Activated effector memory CD4-positive, alpha-beta T cell treated with Interleukin-2 at 50 U/mL for 16 hours (primary cell): ENCODE measurements at regions not wholly inside any gene's neighbourhood (a gene's known extent, or its start where the extent isn't known, plus 50 kb on each side); places are given as distances from the start of the nearest gene placed in this dataset.
"Not testable (repeated sequence)": the region's sequence is repeated elsewhere in the genome, so short reads cannot be mapped to it uniquely, and the experiment has no call there.

Experiments used
- DNase-seq: peaks from one replicate; pipeline ENCODE4 v3.0.0-alpha.2; 2020

DNA sequence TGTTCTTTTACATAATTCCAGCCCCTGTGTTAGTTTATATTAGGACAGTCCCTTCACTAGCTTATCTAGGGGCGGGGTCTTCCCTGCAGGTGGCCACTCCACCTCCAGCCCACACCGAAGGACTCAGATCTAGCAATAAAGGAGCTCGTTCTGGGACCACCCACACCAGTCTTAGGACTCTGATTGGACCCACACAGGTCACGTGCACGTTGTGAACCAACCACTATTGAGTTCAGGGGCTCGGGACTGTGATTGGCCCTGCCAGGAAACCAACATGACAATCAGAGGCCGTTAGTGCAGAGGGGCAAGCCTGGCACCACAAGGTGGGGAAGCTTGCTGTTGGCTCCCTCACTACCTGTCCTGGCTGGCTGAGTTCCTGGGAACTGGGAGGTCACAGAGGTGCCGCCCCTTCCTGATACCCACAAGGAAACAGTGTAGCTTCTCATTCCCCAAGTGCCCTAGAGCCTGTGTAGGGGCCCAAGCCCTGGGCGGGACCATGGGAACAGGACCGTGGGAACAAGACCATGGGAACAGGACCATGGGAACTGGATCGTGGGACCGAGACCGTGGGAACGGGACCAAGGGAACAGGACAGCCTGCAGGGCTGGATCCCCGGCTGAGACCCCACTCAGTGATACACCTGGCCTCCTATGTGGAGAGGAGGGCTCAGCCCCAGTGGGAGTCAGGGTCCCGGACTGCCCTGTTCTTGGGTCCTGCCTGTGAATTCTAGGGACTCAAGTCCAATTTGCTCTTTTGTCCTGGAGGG, 297.8 kb downstream of the ADGRD1 start:
- no peak for DNase-seq

DNA sequence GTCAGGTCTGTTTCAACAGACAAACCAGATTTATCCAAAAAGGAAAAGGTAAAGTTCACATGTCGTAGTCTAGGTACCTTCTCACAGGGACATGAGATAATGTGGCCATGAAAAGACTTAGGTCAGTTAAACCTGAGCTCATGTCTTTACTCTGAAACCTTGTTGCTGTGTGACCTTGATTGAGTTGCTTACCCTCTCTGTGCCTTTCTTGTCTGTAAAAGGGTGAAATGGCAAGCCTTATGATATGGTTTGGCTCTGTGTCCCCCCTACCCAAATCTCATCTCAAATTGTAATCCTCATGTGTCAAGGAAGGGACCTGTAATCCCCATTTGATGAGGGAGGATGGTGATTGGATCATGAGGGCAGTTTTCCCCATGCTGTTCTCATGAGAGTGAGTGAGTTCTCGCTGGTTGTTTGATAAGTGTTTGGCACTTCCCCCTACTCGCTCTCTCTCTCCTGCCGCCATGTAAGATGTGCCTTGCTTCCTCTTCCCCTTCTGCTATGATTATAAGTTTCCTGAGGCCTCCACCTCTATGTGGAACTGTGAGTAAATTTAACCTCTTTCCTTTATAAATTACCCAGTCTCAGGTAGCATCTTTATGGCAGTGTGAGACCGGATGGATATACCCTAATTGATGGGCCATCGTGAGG, 299.8 kb downstream of the ADGRD1 start:
- DNase-seq, result no peak

DNA sequence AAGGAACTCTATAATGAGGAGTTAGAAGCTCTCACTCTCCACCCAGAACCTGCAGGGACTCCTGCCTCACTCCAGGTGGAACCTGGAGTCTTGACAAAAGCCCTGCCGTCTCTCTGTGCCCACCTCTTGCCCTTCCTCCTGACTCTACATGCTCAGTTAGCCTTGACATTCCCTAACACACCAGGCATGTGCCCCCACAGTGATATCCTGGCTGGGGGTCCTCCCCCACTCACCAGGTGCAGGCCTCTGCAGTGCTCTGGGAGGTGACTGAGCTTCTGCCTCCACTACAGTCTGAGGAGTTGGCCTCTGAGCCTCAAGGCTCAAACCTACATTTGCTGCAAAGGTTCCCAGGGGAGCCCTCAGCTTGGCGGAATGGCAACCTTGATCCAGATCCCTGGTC, 300.7 kb downstream of the ADGRD1 start:
- DNase-seq, result no peak

DNA sequence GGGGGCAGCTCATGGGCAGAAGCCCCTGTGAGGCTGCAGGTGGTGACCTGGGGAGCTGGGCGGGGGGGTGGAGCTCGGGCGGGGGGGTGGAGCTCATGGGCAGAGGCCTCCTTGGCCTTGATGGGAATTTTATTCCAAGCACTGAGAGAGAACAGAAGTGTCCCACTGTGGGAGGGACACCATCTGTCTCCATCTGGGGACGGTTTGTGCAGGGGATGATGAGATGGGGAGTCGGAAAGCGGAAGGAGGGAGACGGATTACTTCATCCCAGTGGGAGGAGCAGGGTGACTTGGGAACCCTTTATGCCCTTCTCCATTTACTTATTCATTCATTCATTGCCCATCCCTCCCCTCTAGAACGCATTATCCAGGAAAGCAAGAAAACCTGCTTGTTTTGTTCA, 304.7 kb downstream of the ADGRD1 start:
- DNase-seq, result no peak

DNA sequence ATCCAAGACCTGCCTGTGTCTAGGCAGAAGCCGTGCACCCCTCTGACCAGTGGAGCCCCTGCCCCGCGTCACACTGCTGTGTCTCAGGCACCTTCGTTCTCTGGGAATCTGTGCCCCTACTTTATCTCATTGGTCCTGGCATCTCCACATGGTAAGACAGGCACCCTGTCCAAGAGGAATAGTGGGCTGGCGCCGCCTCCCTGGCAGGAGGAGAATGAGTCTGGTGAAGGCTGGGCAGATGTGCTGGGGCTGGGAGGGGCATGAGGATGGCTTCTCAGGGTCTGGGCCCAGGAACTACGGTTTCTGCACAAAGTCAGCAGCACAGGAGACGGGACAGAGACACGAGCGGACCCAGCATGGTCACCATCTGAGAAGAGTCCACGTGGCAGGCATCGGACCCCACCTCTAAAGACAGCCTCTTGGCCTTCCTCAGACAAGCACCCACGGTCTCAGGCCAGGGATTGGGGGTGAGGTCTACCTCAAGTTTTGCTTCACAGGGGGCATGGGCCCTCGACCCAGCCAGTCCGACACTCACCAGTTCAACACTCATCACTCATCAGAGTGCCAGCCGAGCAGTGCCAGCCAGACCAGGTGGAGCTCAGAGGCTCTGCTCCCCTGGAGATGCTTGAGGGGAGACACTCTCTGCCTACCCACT, 306.7 kb downstream of the ADGRD1 start:
- no peak for DNase-seq

DNA sequence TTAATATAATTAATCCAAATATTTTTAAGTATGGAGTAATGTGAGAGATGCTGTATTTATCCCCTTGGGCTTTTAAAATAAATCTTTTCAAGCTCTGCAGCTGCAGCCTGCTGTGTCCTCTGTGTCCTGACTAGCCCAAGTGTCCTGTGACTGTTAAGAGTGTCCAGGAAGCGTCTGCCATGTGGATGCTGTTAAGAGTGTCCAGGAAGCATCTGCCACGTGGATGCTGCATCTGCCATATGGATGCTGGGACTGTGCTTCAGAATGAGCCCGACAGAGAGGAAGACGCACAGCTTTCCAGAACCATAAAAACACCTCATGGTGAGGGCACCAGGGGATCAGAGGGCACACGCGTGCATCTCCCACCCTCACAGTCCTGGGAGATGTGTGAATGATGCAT, 307.2 kb downstream of the ADGRD1 start:
- DNase-seq, result no peak

DNA sequence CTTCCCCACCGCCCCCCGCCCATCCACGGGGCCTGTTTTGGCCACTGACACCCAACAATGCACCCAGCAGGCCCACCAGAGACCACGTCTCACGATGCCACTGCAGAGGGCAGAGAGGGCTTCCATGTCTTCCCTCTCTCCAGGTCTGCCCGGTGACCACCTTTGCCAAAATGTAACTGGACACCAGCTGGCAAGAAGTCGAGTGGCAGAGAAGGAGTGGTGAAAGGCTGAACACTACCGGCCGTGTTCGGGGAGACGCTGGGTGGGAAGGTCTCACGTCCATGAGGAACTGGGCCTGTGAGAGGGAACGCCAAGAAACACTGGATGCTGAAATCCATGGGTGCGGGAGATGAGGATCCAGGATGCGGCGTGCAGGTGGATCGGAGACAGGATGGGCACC, 308.2 kb downstream of the ADGRD1 start:
- DNase-seq, result no peak

DNA sequence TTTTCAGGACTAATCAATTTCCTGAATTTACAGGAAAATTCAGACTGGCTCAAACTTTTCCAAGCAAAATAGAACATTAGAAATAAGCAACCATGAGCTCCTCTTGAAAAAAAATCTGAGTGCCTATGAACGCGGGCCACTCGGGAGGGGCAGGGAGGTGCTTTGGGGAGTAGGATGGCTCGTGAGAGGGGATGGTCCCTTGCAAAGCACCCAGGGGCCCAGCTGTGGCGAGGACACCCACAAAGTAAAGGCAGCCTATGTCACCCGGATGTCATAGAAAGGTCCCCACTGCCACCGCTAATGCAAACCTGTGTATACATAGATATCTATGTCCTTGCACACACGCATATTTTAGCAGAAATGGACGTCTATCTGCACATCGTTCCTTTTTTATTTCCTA, 309.9 kb downstream of the ADGRD1 start:
- DNase-seq, result no peak

DNA sequence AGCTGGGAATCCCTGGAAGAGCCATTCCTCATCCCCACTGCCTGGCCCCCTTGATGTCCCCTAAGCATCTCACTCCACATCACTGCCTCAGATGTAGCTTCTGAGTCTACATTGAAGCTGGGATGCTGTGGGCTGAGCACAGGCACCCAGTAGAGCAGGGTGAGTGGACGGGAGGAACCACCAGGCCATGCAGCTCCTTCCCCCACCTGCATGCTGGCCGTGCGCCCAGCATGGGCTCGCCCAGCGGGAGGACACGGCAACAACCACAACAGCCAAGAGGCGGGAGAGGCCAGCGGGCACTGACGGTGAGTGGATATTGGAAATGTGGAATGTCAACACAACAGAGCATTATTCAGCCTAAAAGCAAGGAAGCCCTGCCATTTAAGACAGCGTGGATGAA, 310.9 kb downstream of the ADGRD1 start:
- DNase-seq, result no peak

DNA sequence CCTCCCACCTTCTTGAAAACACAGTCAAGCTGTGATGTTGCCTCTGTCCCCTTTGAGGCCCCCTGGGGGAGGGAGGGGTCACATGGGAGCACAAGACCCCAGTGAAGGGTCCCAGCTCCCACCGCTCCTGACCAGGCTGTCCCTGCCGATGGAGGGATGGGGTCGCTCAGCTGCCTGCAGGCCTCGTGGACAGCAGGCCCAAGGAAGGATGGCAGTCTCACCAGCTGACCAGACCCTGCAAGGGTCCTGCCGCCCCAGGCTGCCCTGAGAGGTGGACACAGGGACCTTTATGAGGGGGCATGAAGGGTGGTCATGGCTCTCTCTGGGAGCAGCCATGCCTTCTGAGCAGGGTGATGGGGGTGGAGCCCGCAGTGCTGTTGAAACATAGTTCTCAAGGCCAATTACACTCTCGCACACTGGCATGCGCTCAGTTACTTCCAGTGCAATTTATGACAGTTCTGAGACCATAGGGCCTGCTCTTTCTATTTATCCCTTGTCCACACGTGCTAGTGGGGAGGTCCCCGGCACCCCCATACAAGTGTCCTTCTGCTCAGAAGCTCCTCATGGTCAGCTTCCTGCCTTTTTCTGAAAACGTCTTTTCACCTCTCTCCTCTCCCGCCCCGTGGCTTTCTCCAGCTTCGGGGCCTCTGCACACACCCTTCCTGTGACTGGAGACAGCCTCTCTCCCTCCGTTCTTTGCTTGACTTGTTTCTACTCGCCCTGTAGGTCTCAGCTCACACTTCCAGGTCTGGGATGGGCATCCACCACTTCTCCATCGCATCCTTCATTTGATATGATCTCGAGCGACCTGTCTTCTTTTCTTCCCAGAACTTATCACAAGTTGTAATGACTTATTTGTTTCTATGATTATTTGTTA, 313.1 kb downstream of the ADGRD1 start:
- no peak for DNase-seq

DNA sequence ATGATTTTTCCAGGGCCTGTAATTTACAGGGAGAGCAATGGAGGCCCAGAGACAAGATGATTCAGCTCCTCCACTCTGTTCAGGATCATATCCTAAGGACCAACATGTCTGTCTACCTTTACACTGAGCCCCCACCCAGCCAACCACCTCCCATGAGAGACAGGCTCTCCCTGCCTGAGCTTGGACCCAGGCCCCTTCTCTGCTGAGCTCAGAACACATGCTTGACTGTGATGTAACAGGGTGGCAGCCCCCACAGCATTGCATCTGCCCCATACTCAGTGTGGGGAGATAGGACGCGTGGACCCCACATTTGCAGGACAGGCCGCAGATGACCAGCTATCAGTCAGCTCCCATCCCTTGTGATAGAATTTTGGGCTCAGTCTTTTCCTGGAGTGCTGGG, 313.9 kb downstream of the ADGRD1 start:
- DNase-seq, result no peak

DNA sequence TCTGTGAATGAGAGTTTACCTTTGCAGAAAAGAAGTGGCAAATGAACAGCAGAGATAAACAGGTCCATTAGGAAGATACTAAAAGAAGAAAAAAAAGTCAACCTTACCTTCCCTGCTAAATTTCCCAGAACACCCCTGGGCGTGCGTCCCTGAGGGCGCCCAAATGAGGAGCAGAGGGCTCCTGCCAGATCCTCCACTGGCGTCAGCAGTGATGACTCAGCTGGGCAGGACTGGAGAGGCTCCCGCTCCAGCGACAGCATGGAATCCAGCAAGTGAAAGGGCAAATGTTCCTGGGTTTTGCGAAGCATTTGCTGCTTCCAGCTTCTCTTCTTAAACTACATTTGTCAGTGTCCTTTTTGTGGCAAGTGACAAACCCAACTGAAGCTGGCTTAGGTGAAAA, 314.4 kb downstream of the ADGRD1 start:
- not testable (repeated sequence) for DNase-seq

DNA sequence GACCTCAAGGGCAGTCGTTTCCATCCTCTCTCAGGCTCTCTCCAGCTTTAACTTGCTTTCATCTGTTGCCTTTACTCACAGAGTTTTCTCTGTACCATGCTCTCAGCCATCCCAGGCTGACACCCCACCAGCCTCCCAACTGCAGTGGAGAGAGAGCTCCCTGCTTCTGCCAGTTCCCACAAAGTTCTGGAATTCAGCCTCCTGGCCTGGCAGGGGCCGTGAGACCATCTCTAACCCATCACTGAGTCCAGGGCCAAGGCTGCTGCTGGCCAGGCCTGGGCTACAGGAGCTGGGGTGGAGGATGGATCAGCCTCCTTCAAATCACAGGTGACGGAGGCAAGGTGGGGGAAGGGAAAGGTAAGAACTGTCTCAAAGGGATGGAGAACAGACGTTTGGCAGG, 314.9 kb downstream of the ADGRD1 start:
- DNase-seq, result not testable (repeated sequence)

DNA sequence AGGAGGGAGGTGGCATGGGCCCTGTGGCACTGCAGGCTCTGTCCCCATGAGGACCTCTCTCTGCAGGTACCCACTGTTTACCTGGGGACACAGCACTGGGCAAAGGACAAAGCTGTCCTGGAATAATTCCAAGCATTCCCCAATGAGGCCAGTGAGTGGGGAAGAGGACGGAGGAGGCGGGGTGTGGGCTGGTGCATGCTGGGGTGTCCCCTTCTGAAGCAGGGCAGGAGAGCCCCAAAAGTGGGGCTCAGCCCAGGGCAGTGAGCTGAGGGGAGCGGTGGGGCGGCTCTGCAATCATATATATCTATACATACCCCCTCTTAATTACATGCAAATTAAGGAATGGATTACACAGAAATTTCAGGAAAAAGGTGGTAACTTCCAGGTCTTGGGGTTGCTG, 315.8 kb downstream of the ADGRD1 start:
- no peak for DNase-seq

DNA sequence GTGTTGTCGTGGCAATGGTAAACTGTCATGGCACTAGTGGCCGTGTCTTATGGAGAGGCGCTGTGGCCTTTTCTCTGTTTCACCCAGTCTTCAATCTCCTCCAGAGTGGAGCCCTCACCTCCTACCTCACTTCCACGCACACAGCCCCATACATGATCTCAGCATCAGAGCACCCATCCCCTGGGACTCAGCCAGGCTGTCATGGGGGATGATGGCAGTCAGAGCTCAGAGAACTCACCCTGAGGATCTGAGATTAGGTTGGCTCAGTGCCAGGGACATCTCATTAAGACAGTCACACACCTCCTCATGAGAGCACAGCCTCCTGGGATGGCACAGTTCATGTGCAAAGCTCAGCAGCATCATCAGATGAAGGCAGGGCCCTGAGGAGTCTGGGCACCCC, 316.3 kb downstream of the ADGRD1 start:
- not testable (repeated sequence) for DNase-seq

DNA sequence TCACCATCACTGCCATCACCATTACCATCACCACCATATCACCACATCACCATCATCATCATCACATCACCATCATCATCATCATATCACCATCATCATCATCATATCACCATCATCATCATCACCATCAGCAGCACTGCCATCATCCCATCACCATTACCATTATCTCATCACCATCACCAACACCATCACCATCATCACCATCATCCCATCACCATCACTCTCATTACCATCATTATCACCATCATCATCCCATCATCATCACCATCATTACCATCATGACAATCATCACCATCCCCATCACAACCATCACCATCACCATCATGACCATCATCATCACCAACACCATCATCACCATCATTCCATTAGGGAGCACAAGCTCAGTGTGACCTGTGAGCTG, 318.0 kb downstream of the ADGRD1 start:
- no peak for DNase-seq

DNA sequence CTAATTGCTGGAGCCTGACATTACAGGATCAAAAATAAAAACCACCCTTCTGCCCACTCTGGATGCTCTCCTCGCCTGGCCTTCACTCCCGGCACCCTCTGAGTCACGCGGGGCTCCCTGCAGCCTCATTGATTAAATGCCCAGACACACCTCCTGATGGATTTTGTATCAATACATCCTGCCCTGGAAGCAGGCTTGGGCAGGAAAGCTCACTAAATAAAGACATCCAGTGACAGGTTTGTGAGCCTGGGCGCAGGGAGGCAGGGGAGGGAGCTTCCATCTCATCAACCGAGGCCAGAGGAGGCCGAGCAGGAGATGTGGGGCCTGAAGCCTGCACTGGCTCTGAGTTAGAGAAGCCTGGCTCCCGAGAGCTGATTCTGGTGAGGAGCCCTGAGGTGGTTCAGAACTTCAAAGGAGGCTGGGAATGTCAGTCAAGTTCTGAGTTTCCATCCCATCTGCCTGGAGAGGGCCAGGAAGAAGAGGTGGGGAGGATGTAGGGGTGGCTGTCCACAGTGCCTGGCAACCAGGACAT, 318.6 kb downstream of the ADGRD1 start:
- DNase-seq, result not testable (repeated sequence)

DNA sequence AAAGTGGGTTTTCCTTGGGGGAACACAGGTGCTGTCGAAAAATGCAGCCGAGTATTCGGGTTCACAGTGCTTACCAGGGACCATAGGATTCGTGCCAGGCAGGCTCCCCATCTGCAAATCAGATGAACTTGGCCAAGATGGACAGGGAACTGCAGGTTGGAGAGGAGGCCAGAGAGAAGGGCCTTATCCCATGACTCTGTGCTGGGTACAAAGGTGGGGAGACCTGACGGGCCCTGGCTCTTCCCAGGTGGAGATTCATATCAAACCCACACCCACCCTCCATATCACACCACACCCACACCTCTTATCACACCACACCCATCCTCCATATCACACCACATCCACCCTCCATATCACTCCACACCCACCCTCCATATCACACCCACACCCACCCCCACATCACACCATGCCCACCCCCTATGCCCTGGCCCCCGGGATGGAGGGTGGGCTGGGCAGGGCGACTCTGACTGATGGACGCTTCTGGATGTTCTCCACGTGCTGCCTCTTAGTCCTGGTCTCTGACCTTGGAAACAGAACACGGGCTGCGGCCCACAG, 319.7 kb downstream of the ADGRD1 start:
- no peak for DNase-seq

DNA sequence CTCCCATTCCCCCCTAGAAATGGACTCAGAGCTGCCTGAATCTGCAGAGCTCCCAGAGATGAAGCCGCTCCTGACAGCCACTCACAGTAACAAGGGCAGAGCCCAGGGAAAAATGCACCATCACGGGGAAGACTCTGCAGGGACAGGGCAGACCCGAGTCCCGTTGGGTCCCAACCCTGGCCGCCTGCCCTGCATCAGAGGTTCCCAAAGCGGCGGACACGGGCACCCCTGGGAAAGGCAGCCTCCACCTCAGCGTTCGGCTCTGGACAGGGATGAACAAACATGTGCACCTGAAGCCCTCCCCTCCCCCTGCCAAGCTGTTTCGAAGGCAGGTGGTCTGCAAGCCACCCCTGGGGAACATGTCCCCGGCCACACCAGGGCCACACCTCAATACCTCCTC, 320.4 kb downstream of the ADGRD1 start:
- DNase-seq, result no peak

DNA sequence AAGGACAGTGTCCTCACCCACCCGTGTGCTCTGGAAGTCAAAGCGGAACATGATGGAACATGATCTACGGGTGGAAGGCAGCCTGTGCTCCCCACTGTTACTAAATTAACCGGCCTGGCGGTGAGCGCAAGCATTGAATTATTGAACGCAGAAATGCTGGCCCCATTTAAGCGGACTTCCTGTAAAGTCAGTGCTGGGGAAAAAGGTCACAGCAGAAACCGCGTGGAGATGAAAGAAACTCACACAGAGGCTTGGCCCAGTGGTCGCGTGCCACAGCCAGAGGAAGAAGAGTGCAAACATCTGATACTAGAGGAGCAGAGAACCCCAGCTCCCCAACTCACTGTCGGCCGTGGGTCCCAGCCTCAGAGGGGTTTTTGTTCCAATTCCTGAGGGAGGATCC, 321.2 kb downstream of the ADGRD1 start:
- no peak for DNase-seq

DNA sequence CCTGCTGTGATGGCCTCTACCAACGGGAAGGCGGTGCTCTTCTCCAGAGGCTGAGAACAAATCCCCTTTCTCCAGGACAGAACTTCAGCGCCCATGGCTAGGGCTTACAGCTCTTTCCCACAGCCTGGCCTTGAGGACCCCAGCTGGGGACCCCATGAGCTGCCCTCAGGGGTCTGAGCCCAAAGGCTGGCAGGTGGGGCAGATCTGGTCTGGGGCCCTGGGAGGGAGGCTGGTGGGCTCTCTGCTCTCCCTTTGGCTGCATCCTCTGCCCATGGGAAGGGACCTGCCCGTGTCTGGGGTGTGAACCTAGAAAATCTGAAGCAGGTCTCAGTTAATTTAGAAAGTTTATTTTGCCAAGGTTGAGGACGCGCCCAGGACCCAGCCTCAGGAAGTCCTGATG, 322.1 kb downstream of the ADGRD1 start:
- DNase-seq, result no peak

DNA sequence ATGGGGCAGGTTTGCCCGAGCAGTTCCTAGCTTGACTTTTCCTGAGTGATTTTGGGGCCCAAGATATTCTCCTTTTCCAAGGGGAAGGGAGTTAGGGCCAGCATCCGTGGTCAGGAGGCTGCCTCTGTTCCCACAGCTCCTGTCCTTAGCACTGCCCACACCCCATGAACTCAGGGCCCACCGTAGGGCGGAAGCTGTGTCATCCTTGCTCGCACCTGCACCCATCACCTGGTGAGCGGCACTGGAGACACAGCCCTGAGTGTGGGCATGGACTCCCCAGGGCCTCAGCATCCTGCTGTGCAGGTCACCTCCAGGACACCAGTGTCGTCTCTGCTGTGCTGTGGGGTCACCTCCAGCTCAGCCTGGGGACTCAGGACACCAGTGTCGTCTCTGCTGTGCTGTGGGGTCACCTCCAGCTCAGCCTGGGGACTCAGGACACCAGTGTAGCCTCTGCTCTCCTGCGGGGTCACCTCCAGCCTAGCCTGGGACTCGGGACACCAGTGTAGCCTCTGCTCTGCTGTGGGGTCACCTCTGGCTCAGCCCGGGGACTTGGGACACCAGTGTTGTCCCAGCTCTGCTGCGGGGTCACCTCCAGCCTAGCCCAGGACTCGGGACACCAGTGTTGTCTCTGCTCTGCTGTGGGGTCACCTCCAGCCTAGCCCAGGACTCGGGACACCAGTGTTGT, 322.9 kb downstream of the ADGRD1 start:
- DNase-seq, result no peak
